PC-9 (cell line): ENCODE measurements at regions not wholly inside any gene's neighbourhood (a gene's known extent, or its start where the extent isn't known, plus 50 kb on each side); places are given as distances from the start of the nearest gene placed in this dataset.

ENCODE experiments used
- EZH2 ChIP-seq: fragments of 200-600 bp; sonication (generic); IDR thresholded peaks from 2 replicates; pipeline ENCODE4 v1.8.0; 2017; ENCODE audit warnings: antibody characterized with exemption, low read depth
- TF ChIP-seq, protein P1 (sequence below): fragments of 200-600 bp; sonication (generic); conservative IDR thresholded peaks from 2 replicates; pipeline ENCODE4 v1.6.1; 2017; ENCODE audit warnings: mixed run types, antibody characterized with exemption, mild to moderate bottlenecking, moderate library complexity

DNA sequence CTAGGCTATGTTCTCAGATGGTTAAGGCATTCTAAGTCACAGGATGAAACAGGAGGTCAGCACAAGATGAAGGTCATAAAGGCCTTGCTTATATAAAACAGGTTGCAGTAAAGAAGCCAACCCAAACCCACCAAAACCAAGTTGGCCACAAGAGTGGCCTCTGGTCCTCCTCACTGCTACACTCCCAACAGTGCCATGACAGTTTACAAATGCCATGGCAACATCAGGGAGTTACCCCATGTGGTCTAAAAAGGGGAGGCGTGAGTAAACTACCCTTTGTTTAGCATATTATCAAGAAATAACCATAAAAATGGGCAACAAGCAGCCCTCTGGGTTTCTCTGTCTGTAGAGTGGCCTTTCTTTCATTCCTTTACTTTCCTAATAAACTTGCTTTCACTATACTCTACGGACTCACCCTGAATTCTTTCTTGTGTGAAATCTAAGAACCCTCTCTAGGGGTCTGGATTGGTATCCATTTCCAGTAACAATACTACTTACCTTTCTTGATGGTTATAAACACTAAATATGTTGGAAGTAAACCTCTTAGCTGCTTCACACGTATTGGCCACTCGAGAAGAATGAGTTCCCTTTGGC is 1237.9 kb downstream of the FAM181B start:
- TF ChIP-seq EZH2, result no peak
- TF ChIP-seq, protein P1, sequence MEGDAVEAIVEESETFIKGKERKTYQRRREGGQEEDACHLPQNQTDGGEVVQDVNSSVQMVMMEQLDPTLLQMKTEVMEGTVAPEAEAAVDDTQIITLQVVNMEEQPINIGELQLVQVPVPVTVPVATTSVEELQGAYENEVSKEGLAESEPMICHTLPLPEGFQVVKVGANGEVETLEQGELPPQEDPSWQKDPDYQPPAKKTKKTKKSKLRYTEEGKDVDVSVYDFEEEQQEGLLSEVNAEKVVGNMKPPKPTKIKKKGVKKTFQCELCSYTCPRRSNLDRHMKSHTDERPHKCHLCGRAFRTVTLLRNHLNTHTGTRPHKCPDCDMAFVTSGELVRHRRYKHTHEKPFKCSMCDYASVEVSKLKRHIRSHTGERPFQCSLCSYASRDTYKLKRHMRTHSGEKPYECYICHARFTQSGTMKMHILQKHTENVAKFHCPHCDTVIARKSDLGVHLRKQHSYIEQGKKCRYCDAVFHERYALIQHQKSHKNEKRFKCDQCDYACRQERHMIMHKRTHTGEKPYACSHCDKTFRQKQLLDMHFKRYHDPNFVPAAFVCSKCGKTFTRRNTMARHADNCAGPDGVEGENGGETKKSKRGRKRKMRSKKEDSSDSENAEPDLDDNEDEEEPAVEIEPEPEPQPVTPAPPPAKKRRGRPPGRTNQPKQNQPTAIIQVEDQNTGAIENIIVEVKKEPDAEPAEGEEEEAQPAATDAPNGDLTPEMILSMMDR, result no peak
